Medulla oblongata (tissue), 1 donor: ENCODE measurements at regions not wholly inside any gene's neighbourhood (a gene's known extent, or its start where the extent isn't known, plus 50 kb on each side); places are given as distances from the start of the nearest gene placed in this dataset.

Source experiments
- DNase-seq: peaks from one replicate; pipeline ENCODE4 v3.0.0-alpha.2; 2015; ENCODE audit errors: extremely low spot score

GRCh38 chr11:15807827-15808226, 548.5 kb downstream of the SOX6 start:
- DNase-seq: no peak

- no peak for DNase-seq
These were observed 546.3 kb downstream of the SOX6 start for GRCh38 chr11:15810082-15810481.

GRCh38 chr11:15810525-15810924, 545.8 kb downstream of the SOX6 start:
- DNase-seq: no peak

GRCh38 chr11:15815246-15816195, 540.8 kb downstream of the SOX6 start:
- no peak for DNase-seq

GRCh38 chr11:15816260-15816871, 540.0 kb downstream of the SOX6 start:
- no peak for DNase-seq

GRCh38 chr11:15817001-15817400, 539.3 kb downstream of the SOX6 start:
- no peak for DNase-seq

GRCh38 chr11:15818132-15818842, 538.1 kb downstream of the SOX6 start:
- DNase-seq: no peak

- DNase-seq: peak; percentile 95
These were observed 536.6 kb downstream of the SOX6 start for GRCh38 chr11:15819679-15820286.

GRCh38 chr11:15821451-15821850, 534.9 kb downstream of the SOX6 start:
- DNase-seq: no peak

- no peak for DNase-seq
These were observed 532.3 kb downstream of the SOX6 start for GRCh38 chr11:15824060-15824459.

GRCh38 chr11:15825976-15826650, 530.2 kb downstream of the SOX6 start:
- DNase-seq: no peak

GRCh38 chr11:15826826-15827225, 529.5 kb downstream of the SOX6 start:
- peak; percentile 43 for DNase-seq

- DNase-seq: peak; percentile 63
These were observed 528.0 kb downstream of the SOX6 start for GRCh38 chr11:15828215-15828853.

- no peak for DNase-seq
These were observed 527.0 kb downstream of the SOX6 start for GRCh38 chr11:15829312-15829711.

GRCh38 chr11:15830741-15831428, 525.5 kb downstream of the SOX6 start:
- DNase-seq: peak; percentile 58

- DNase-seq: no peak
These were observed 520.4 kb downstream of the SOX6 start for GRCh38 chr11:15835788-15836411.

GRCh38 chr11:15836795-15837194, 519.6 kb downstream of the SOX6 start:
- DNase-seq: no peak

GRCh38 chr11:15837901-15838489, 518.4 kb downstream of the SOX6 start:
- no peak for DNase-seq

- DNase-seq: no peak
These were observed 517.3 kb downstream of the SOX6 start for GRCh38 chr11:15839061-15839460.
